Prostate gland (tissue), 2 donors: ENCODE measurements at regions not wholly inside any gene's neighbourhood (a gene's known extent, or its start where the extent isn't known, plus 50 kb on each side); places are given as distances from the start of the nearest gene placed in this dataset.

ENCODE experiments used
- CTCF ChIP-seq, 4 experiments: fragments of 200-600 bp in 2 of 4; fragments of 450-650 bp in 2 of 4; sonication (generic) in 2 of 4; IDR thresholded peaks; 1 replicate in 3 of 4; 2 replicates in 1 of 4; pipeline ENCODE4 v1.5.1; 2016 to 2019; ENCODE audit warnings: antibody characterized with exemption in 4 of 4, mild to moderate bottlenecking in 2 of 4, moderate library complexity in 2 of 4
- POLR2A ChIP-seq: fragments of 450-650 bp; IDR thresholded peaks from one replicate; pipeline ENCODE4 v1.6.1; 2016; ENCODE audit warnings: antibody characterized with exemption, mild to moderate bottlenecking
- POLR2AphosphoS5 ChIP-seq: sonication (generic); formaldehyde crosslinking; IDR thresholded peaks from one replicate; pipeline ENCODE4 v1.6.1; 2017; ENCODE audit warnings: antibody characterized with exemption

- TF ChIP-seq CTCF (IDR thresholded peaks at IDR 0.05) (no peak), POLR2AphosphoS5 (no peak), POLR2A (no peak)
These were observed 276.4 kb downstream of the TCF7L2 start for GRCh38 chr10:113226399-113226798.
